GM13976 (cell line): ENCODE measurements at regions not wholly inside any gene's neighbourhood (a gene's known extent, or its start where the extent isn't known, plus 50 kb on each side); places are given as distances from the start of the nearest gene placed in this dataset.
"Not testable (repeated sequence)": the region's sequence is repeated elsewhere in the genome, so short reads cannot be mapped to it uniquely, and the experiment has no call there.

Experiments
- DNase-seq: peaks from one replicate; pipeline ENCODE4 v3.0.0; 2012; ENCODE audit warnings: low spot score
- CTCF ChIP-seq: IDR thresholded peaks from 2 replicates; pipeline ENCODE4 v1.5.1; 2012; ENCODE audit warnings: borderline replicate concordance, mild to moderate bottlenecking; ENCODE audit not compliant: insufficient read depth; ENCODE audit errors: extremely low read depth, missing control alignments, control extremely low read depth
- in situ Hi-C: fragments of 300-500 bp; cut with MboI; formaldehyde crosslinking; loops from one replicate; pipeline ENCODE4 v1.12.0; 2022; ENCODE audit warnings: low sequenced_read_pairs, mixed read lengths, inconsistent platforms; ENCODE audit not compliant: unreplicated experiment

- DNase-seq: peak; percentile 1
- no peak for TF ChIP-seq CTCF
- in situ Hi-C loops: no loop called here
Measured at GRCh38 chr13:18232994-18233782, 948.4 kb downstream of the TUBA3C start.

GRCh38 chr13:18232298-18232993 lies 949.2 kb downstream of the TUBA3C start:
- no peak for DNase-seq
- TF ChIP-seq CTCF: no peak
- in situ Hi-C loops: no loop called here

DNA sequence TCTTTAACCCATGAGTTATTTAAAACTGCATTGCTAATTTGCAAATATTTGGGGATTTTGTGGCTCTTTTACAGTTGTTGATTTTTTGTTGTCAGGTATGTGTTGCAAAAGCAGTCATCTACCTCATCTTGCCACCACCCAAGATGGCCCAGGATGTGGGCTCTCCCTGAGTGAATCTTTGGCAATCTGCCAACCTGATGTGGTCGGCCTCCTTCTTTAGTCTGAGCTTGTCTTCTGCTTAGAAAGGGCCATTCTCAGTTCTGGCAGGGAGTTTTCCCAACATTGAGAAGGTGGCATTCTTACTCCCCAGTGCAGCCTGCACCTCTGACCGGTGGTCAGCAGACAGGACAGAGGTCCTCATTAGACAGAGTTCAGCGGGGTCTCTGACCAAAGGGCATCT lies 957.2 kb downstream of the TUBA3C start:
- in situ Hi-C loops: not testable (repeated sequence)

DNA sequence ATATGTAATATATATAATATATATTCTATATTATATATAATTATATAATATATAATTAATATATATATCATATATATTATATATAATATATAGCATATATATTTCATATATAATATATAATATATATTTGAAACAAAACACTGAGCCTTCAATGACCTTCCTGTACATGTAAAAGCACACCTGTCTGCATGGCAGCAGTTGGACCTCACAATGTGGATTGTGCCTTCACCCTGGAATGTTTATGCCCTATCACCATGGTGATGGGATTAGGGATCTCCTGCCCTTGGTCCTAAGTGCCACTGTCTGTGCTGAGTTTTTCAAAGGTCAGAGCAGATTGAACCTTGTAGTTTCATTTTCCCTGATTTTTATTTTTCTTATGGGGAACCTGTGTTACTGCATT lies 966.9 kb downstream of the TUBA3C start:
- DNase-seq, in situ Hi-C loops: not testable (repeated sequence)

More for the DNA sequence above, 957.2 kb downstream of the TUBA3C start:
- DNase-seq: not testable (repeated sequence)

DNA sequence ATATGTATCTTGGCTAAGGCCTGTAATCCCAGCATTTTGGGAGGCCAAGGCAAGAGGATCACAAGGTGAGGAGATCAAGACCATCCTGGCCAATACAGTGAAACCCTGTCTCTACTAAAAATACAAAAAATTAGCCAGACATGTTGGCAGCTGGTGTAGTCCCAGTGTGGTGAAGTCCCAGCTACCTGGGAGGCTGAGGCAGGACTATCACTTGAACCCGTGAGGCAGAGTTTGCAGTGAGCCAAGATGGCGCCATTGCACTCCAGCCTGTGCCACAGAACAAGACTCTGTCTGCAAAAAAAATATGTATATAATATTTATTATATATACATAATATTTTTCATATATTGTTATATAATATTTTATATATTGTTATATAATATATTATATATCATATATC lies 968.1 kb downstream of the TUBA3C start:
- in situ Hi-C loops, DNase-seq: not testable (repeated sequence)

DNA sequence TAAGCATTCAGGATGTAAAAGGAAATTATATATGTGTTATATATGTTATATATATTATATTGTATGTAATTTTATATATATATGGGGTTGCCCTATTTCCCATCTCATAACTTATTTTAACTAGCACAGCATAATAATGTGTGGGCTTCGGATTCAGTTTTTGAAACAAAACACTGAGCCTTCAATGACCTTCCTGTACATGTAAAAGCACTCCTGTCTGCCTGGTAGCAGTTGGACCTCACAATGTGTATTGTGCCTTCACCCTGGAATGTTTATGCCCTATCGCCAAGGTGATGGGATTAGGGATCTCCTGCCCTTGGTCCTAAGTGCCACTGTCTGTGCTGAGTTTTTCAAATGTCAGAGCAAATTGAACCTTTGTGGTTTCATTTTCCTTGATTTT lies 968.8 kb downstream of the TUBA3C start:
- no peak for DNase-seq
- no peak for TF ChIP-seq CTCF
- in situ Hi-C loops: no loop called here

GRCh38 chr13:18211752-18212560 lies 969.7 kb downstream of the TUBA3C start:
- in situ Hi-C loops, DNase-seq: not testable (repeated sequence)

- in situ Hi-C loops, DNase-seq: not testable (repeated sequence)
Measured at GRCh38 chr13:18204614-18205178, 976.9 kb downstream of the TUBA3C start.

DNA sequence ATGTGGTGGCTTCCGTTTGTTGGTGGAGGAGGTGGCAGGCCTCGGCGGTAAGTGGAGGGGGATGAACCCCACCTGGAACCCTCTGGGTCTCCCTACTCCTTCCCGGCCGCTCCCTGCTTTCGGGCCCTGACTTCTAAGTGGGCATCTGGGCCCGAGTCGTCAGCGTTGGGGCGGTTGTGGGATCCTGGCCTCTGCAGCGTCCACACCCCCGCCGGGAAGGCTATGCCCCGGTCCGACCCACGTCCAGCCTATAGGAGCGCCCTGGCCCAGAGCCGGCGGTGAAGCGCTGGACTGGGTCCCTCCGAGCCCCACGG lies 986.3 kb downstream of the TUBA3C start:
- DNase-seq, in situ Hi-C loops: not testable (repeated sequence)

DNA sequence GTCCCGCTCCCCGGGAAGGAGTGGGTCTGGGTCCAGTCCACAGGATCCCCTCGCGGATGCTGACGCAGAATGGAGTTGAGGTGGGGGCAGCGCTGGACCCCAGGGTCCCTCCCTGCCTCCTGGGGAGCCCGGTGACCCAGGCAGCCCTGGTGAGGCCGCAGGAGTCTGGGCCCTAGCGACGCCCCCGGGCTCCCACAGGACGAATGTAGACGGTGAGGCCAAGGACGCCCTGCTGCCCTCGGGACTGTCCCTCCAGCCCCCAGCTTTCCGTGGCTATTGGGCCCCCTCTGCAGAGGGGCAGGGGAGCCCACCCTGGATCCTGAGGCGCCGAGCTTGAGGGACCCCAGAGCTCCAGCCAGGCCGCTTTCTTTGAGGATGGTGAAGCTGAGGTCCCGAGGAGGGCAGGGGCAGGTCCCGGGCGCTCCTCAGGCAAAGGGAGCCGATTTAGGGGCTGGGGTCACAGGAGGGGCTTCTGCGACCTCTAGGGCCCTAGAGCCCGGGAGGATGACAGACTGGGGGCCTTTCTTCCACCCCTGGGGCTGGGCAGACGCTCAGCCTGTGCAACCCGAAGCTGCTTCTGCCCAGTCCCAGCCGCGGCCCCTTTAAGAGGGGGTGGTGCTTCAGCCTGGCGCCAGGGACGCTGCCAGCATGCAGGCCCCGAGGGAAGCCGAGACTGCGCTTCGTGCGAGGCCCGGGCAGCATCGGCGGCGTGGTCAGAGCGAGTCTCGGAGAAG lies 986.8 kb downstream of the TUBA3C start:
- DNase-seq, in situ Hi-C loops: not testable (repeated sequence)

- DNase-seq, in situ Hi-C loops: not testable (repeated sequence)
Measured at GRCh38 chr13:18194104-18194503, 987.5 kb downstream of the TUBA3C start.
